Stromal cell of bone marrow (primary cell): ENCODE measurements at regions not wholly inside any gene's neighbourhood (a gene's known extent, or its start where the extent isn't known, plus 50 kb on each side); places are given as distances from the start of the nearest gene placed in this dataset.

ENCODE experiments used
- DNase-seq: peaks from one replicate; pipeline ENCODE4 v3.0.0-alpha.2; 2012; ENCODE audit warnings: low read depth

- DNase-seq = no peak
Observed at GRCh38 chr10:110436554-110437350, 61.0 kb upstream of the DUSP5 start.

GRCh38 chr10:110437351-110437605 lies 60.4 kb upstream of the DUSP5 start:
- no peak for DNase-seq

GRCh38 chr10:110437761-110438341 lies 59.9 kb upstream of the DUSP5 start:
- no peak for DNase-seq

GRCh38 chr10:110442746-110443145 lies 55.0 kb upstream of the DUSP5 start:
- no peak for DNase-seq

GRCh38 chr10:110443239-110444003 lies 54.3 kb upstream of the DUSP5 start:
- DNase-seq = no peak

GRCh38 chr10:110444004-110444337 lies 53.7 kb upstream of the DUSP5 start:
- no peak for DNase-seq

- no peak for DNase-seq
Observed at GRCh38 chr10:110445871-110446270, 51.8 kb upstream of the DUSP5 start.

GRCh38 chr10:110446277-110446676 lies 51.4 kb upstream of the DUSP5 start:
- DNase-seq = no peak

GRCh38 chr10:110446954-110447608 lies 50.6 kb upstream of the DUSP5 start:
- peak; percentile 66 for DNase-seq

GRCh38 chr10:110447886-110448285 lies 49.8 kb upstream of the DUSP5 start:
- no peak for DNase-seq
